NCI-H2081 treated with DMSO at 0.1 percent for 48 hours (cell line): ENCODE measurements at regions not wholly inside any gene's neighbourhood (a gene's known extent, or its start where the extent isn't known, plus 50 kb on each side); places are given as distances from the start of the nearest gene placed in this dataset.
"Not testable (repeated sequence)": the region's sequence is repeated elsewhere in the genome, so short reads cannot be mapped to it uniquely, and the experiment has no call there.

Experiments used
- DNase-seq: peaks from one replicate; lab custom pipeline; 2025; lab: John Stamatoyannopoulos, UW

DNA sequence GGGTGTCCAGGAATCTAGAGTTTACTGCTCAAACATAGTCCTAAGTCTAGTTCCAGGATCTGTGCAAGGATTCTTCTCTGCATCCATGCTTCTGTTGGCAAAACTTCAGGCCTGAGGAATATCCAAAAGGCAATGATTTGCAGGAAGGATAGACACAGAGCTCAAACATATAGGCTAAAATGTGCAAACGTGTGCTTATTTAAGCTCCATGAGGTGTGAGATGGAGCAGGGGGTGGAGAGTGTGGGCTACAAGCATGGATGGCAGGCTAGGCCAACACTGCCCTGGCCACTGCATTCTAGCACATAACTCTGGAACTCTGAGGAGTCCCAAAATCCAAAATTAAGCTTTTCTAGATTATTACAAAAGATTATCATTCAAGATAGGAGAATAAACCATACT is 301.1 kb downstream of the PAX3 start:
- no peak for DNase-seq

DNA sequence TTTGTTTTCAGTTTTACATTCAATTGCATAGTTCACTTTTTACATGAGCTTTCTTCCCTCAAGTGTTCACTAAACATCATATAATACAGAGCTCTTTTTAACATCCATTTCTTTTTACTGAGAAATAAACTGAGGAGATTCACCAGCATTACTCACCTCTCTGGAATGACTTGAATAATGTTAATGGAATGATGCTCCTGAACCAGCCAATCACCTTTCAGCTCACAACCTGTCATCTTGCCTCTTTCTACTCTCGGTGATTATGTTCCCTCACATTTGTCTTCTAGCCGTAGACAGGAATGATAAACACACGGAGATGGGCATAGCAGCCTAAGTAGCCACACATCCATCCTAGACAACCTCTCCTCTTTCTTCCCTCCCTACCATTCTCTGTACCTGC is 301.7 kb downstream of the PAX3 start:
- DNase-seq, result no peak

DNA sequence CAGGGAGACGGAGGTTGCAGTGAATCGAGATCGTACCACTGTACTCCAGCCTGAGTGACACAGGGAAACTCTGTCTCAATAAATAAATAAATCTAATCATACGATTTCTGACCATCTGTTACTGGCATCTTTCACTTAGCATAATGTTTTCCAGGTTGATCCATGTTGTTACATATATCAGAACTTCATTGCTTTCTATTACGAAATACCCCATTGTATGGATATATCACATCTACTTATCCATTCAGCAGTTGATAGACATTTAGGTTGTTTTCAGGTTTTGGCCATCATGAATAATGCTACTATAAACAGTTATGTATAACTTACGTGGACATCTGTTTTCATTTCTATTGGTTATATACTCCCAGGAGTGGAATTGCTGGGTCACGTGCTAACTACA is 303.9 kb downstream of the PAX3 start:
- no peak for DNase-seq

DNA sequence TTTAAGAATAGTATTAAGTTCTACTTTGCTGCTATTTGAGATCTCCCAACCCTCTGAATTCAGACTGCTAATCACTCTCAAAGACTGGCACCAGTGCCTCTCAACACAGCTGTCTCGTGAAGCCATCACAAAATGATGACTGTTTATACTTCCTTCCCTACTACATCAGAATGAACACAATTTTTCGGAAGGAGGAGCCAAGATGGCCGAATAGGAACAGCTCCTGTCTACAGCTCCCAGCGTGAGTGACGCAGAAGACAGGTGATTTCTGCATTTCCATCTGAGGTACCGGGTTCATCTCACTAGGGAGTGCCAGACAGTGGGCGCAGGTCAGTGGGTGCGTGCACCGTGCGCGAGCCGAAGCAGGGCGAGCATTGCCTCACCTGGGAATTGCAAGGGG is 314.4 kb downstream of the PAX3 start:
- not testable (repeated sequence) for DNase-seq

- no peak for DNase-seq
Measured at GRCh38 chr2:221981912-221982470, 316.8 kb downstream of the PAX3 start.

GRCh38 chr2:221975151-221975550 is 323.6 kb downstream of the PAX3 start:
- DNase-seq, result no peak

- DNase-seq, result no peak
Measured at GRCh38 chr2:221973902-221974301, 324.9 kb downstream of the PAX3 start.

GRCh38 chr2:221973502-221973901 is 325.3 kb downstream of the PAX3 start:
- DNase-seq, result no peak

- DNase-seq, result no peak
Measured at GRCh38 chr2:221972813-221973478, 325.9 kb downstream of the PAX3 start.

- DNase-seq, result no peak
Measured at GRCh38 chr2:221970389-221970788, 328.4 kb downstream of the PAX3 start.

- DNase-seq, result no peak
Measured at GRCh38 chr2:221969830-221970144, 329.0 kb downstream of the PAX3 start.

GRCh38 chr2:221969087-221969829 is 329.5 kb downstream of the PAX3 start:
- DNase-seq, result no peak

- no peak for DNase-seq
Measured at GRCh38 chr2:221962186-221962585, 336.6 kb downstream of the PAX3 start.

- no peak for DNase-seq
Measured at GRCh38 chr2:221961561-221961960, 337.2 kb downstream of the PAX3 start.

GRCh38 chr2:221958224-221958623 is 340.6 kb downstream of the PAX3 start:
- DNase-seq, result no peak

DNA sequence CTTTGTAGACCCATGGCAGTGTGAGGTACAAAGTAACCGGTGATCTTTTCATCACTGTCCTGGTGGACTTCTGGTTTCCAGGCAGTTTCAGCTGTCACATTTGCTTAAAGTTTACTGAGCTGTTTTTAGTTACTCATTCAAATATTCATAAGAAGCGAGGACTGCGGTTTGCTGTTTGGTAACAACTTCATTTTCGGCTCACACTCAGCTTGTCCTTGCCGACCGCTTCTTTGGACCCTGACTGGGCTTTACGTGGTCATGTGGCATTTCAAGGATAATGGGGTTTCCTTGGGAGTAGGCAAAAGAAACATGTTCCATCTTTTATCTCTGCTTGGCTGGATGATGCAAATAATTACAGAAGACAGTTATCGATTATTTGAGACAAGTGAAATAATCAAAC is 350.7 kb downstream of the PAX3 start:
- no peak for DNase-seq

DNA sequence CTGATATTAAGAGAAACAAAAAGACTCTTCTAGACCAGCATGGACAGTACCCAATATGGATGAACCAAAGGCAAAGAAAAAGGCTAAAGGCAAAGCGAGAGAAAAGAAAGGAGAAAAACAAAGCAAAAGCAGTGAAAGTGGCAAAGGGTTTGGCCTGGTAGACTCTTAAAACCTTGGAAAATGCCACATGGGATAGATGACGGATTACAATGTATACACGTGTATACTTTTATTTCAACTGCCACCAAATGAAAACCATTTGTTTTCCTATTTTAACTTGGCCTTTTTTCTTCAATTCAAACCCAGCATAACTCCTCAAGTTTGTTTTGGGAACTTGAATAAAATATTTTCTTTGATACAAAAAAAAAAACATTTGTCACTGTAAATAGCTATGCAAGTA is 354.3 kb downstream of the PAX3 start:
- DNase-seq, result not testable (repeated sequence)

DNA sequence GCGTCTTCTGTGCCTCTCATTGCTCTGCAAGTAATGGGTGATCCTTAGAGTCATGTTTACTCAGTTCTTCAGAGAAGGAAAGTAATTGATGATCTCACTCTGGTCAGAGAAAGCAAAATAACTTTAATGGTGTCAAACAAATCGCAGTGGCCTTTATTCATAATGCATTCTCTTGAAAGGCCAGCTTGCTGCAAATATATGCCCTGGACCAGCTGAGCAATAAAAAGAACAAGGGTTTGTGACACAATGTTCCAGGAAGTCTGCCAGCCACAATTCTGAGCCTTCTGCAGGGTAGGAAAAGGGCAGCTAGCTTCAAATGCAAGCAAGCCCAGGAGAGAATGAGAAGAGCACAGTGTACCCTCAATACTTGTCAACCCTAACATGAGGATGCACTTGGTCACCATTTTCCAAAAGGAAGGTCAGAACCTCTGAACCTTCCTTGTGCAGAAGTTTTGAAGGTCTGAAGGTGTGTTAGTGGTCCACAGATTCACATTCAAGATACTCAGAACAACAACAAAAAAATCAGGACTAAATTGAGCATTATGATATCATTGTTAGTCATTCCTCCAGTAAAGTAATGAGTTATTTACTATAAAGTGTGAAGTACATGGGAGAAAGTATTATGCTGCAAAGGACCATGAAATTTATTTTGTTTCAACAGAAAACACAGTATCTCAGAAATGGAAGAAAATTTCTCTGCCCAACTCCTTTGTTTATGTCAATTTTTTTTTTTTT is 355.6 kb downstream of the PAX3 start:
- no peak for DNase-seq

- no peak for DNase-seq
Measured at GRCh38 chr2:221931251-221931991, 359.3 kb upstream of the EPHA4 start.

DNA sequence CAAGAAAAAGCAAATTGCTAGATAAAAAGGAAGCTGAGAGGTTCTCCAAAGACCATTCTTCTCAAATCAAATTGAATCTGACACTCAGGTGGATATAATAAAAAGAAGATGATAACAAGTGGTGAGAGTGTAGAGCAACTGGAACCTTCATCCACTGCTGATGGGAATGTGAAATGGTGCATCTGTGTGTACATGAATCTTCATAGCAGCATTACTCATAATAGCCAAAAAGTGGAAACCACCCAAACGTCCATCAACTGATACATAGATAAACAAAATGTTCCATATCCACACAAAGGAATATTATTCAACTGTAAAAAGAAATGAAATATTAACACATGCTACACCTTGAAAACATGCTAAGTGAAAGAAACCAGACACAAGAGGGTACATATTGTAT is 357.2 kb upstream of the EPHA4 start:
- DNase-seq, result no peak

- DNase-seq, result no peak
Measured at GRCh38 chr2:221926327-221926726, 354.2 kb upstream of the EPHA4 start.

- DNase-seq, result no peak
Measured at GRCh38 chr2:221924576-221924975, 352.5 kb upstream of the EPHA4 start.
